Neuronal stem cell (in vitro differentiated cells): ENCODE measurements at regions not wholly inside any gene's neighbourhood (a gene's known extent, or its start where the extent isn't known, plus 50 kb on each side); places are given as distances from the start of the nearest gene placed in this dataset.

Experiments
- DNase-seq: peaks from one replicate; pipeline ENCODE4 v3.0.0-alpha.2; 2013; ENCODE audit warnings: low spot score
- H2AFZ ChIP-seq: one replicate; pipeline ENCODE4 v1.6.1; 2013; ENCODE audit warnings: mild to moderate bottlenecking, low read length, inconsistent platforms
- H2AK5ac ChIP-seq: 2 replicates; pipeline ENCODE4 v1.6.1; 2013; ENCODE audit warnings: low read depth, mild to moderate bottlenecking, inconsistent platforms, low read length, moderate library complexity, mixed read lengths
- H2BK120ac ChIP-seq: 2 replicates; pipeline ENCODE4 v1.6.1; 2013; ENCODE audit warnings: low read depth, mild to moderate bottlenecking, inconsistent platforms, low read length, moderate library complexity, mixed read lengths
- H2BK12ac ChIP-seq: one replicate; pipeline ENCODE4 v1.6.1; 2013; ENCODE audit warnings: low read length, inconsistent platforms
- H2BK15ac ChIP-seq: 2 replicates; pipeline ENCODE4 v1.6.1; 2013; ENCODE audit warnings: mild to moderate bottlenecking, low read length, inconsistent platforms, mixed read lengths
- H2BK5ac ChIP-seq: one replicate; pipeline ENCODE4 v1.6.1; 2013; ENCODE audit warnings: inconsistent platforms, mild to moderate bottlenecking, low read length, moderate library complexity
- H3K14ac ChIP-seq: one replicate; pipeline ENCODE4 v1.6.1; 2013; ENCODE audit warnings: low read length, inconsistent platforms
- H3K18ac ChIP-seq: 2 replicates; pipeline ENCODE4 v1.6.1; 2013; ENCODE audit warnings: low read length, inconsistent platforms
- H3K23ac ChIP-seq: 2 replicates; pipeline ENCODE4 v1.6.1; 2013; ENCODE audit warnings: low read depth, mild to moderate bottlenecking, mixed read lengths, low read length, inconsistent platforms; ENCODE audit not compliant: poor library complexity
- H3K27ac ChIP-seq: replicated peaks from 3 replicates; pipeline ENCODE4 v1.5.1; 2013; ENCODE audit warnings: low read length, inconsistent platforms
- H3K27me3 ChIP-seq, 3 experiments: 2 replicates each; pipeline ENCODE4 v1.6.1; 2013; ENCODE audit warnings: low read length in 3 of 3, mild to moderate bottlenecking in 2 of 3, inconsistent platforms in 1 of 3, low read depth in 1 of 3, mixed read lengths in 1 of 3, moderate library complexity in 1 of 3; ENCODE audit not compliant: control insufficient read depth in 3 of 3, insufficient read depth in 3 of 3
- H3K36me3 ChIP-seq, 2 donors: replicated peaks in 1 of 2; 2 replicates each; pipeline ENCODE4 v1.6.1; 2013; ENCODE audit warnings: low read length in 2 of 2; ENCODE audit not compliant: control insufficient read depth in 2 of 2, insufficient read depth in 2 of 2
- H3K4ac ChIP-seq: 2 replicates; pipeline ENCODE4 v1.6.1; 2013; ENCODE audit warnings: inconsistent platforms, mild to moderate bottlenecking, low read length, moderate library complexity
- H3K4me1 ChIP-seq, 2 donors: 1 replicate in 1 of 2; 2 replicates in 1 of 2; pipeline ENCODE4 v1.6.1; 2013; ENCODE audit warnings: low read length in 2 of 2, low read depth in 1 of 2; ENCODE audit not compliant: control insufficient read depth in 2 of 2, insufficient read depth in 1 of 2
- H3K4me2 ChIP-seq: one replicate; pipeline ENCODE4 v1.6.1; 2013; ENCODE audit warnings: mild to moderate bottlenecking, low read length, inconsistent platforms; ENCODE audit not compliant: insufficient read depth, poor library complexity, severe bottlenecking
- H3K4me3 ChIP-seq, 2 donors: 2 replicates each; pipeline ENCODE4 v1.5.1; 2013; ENCODE audit warnings: low read length in 2 of 2, mild to moderate bottlenecking in 2 of 2, inconsistent platforms in 1 of 2, moderate library complexity in 1 of 2
- H3K79me1 ChIP-seq: one replicate; pipeline ENCODE4 v1.6.1; 2013; ENCODE audit warnings: low read depth, mild to moderate bottlenecking, inconsistent platforms, low read length, moderate library complexity
- H3K9ac ChIP-seq: one replicate; pipeline ENCODE4 v1.6.1; 2013; ENCODE audit warnings: mild to moderate bottlenecking, low read depth, low read length, inconsistent platforms; ENCODE audit not compliant: poor library complexity
- H3K9me3 ChIP-seq, 2 donors: replicated peaks in 1 of 2; 2 replicates each; pipeline versions ENCODE3 to v1.6.1; 2013; ENCODE audit warnings: low read length in 2 of 2, mild to moderate bottlenecking in 2 of 2, inconsistent platforms in 1 of 2, low read depth in 1 of 2, mixed read lengths in 1 of 2, moderate library complexity in 1 of 2; ENCODE audit not compliant: control insufficient read depth in 2 of 2, insufficient read depth in 1 of 2
- H4K8ac ChIP-seq: one replicate; pipeline ENCODE4 v1.6.1; 2013; ENCODE audit warnings: low read depth, mild to moderate bottlenecking, inconsistent platforms, low read length, moderate library complexity
- H4K91ac ChIP-seq: one replicate; pipeline ENCODE4 v1.6.1; 2013; ENCODE audit warnings: low read length, low read depth, mild to moderate bottlenecking, inconsistent platforms; ENCODE audit not compliant: poor library complexity
- whole genome bisulfite sequencing, 2 donors: extraction: QIAGEN DNeasy Blood & Tissue Kit; methylation state at CpG; one replicate each; pipeline ENCODE4 v1.1.7; 2013; ENCODE audit warnings: missing lambda C conversion rate in 2 of 2, mixed read lengths in 1 of 2; ENCODE audit not compliant: insufficient read length in 2 of 2, insufficient replicate concordance in 1 of 2; ENCODE audit errors: extremely low coverage in 2 of 2; 5-methylcytosine and 5-hydroxymethylcytosine counted together

- no CpG with 5 or more reads among the region's 2 CpGs for WGBS, 2 donors
- DNase-seq = no peak
- Histone ChIP-seq H3K4me1 (peaks cover 0 to 5% of the 10 kb centered on the region in 2 donors), H3K27ac (no peak overlapping the region), H2BK120ac (no peak overlapping the region), H3K79me1 (no peaks in the 10 kb centered on the region), H3K14ac (no peak overlapping the region), H2AFZ (no peak overlapping the region), H3K27me3 (no peaks in the 10 kb centered on the region), H3K9me3 (no peaks in the 10 kb centered on the region), H4K8ac (no peak overlapping the region), H2BK5ac (no peak overlapping the region), H3K4ac (no peak overlapping the region), H3K9ac (no peak overlapping the region), H3K4me2 (no peak overlapping the region), H2AK5ac (no peak overlapping the region), H2BK12ac (no peak overlapping the region), H3K36me3 (no peaks in the 10 kb centered on the region), H3K18ac (no peak overlapping the region), H4K91ac (no peak overlapping the region), H3K23ac (no peak overlapping the region), H3K4me3 (no peak overlapping the region), H2BK15ac (no peak overlapping the region)
These were observed 163.4 kb downstream of the UBE2E3 start for GRCh38 chr2:181143790-181144300.

GRCh38 chr2:181145645-181146044 lies 165.2 kb downstream of the UBE2E3 start:
- H3K4me3 ChIP-seq = no peak overlapping the region
- no CpG with 5 or more reads among the region's 22 CpGs for WGBS, 2 donors

GRCh38 chr2:181146171-181146570 lies 165.8 kb downstream of the UBE2E3 start:
- Histone ChIP-seq H2BK12ac (no peak overlapping the region), H4K91ac (no peak overlapping the region), H3K4me3 (no peak overlapping the region), H3K4me2 (no peak overlapping the region), H3K14ac (no peak overlapping the region), H2BK15ac (no peak overlapping the region), H3K36me3 (no peaks in the 10 kb centered on the region), H4K8ac (no peak overlapping the region), H3K79me1 (no peaks in the 10 kb centered on the region), H3K23ac (no peak overlapping the region), H3K27ac (no peak overlapping the region), H2AFZ (no peak overlapping the region), H3K18ac (no peak overlapping the region), H3K4ac (no peak overlapping the region), H3K4me1 (peaks cover 0 to 5% of the 10 kb centered on the region in 2 donors), H2AK5ac (no peak overlapping the region), H2BK5ac (no peak overlapping the region), H3K9ac (no peak overlapping the region), H3K9me3 (no peaks in the 10 kb centered on the region), H2BK120ac (no peak overlapping the region), H3K27me3 (no peaks in the 10 kb centered on the region)
- no CpG with 5 or more reads among the region's 2 CpGs for WGBS, 2 donors
- DNase-seq = no peak

More at GRCh38 chr2:181145645-181146044, 165.2 kb downstream of the UBE2E3 start:
- no peak for DNase-seq
- Histone ChIP-seq H2BK5ac (no peak overlapping the region), H4K91ac (no peak overlapping the region), H3K4ac (no peak overlapping the region), H3K4me2 (no peak overlapping the region), H3K4me1 (peaks cover 0 to 5% of the 10 kb centered on the region in 2 donors), H3K23ac (no peak overlapping the region), H2BK120ac (no peak overlapping the region), H3K27me3 (no peaks in the 10 kb centered on the region), H2BK12ac (no peak overlapping the region), H3K14ac (no peak overlapping the region), H3K9ac (no peak overlapping the region), H2AK5ac (no peak overlapping the region), H3K18ac (no peak overlapping the region), H3K27ac (no peak overlapping the region), H4K8ac (no peak overlapping the region), H2BK15ac (no peak overlapping the region), H3K9me3 (no peaks in the 10 kb centered on the region), H3K79me1 (no peaks in the 10 kb centered on the region), H2AFZ (no peak overlapping the region), H3K36me3 (no peaks in the 10 kb centered on the region)

GRCh38 chr2:181149056-181149455 lies 168.7 kb downstream of the UBE2E3 start:
- DNase-seq = no peak
- no peak overlapping the region for H2BK120ac ChIP-seq
- no peak overlapping the region for H3K18ac ChIP-seq
- H3K79me1 ChIP-seq = no peaks in the 10 kb centered on the region
- no peak overlapping the region for H3K14ac ChIP-seq
- no peak overlapping the region for H4K8ac ChIP-seq
- H2BK12ac ChIP-seq = no peak overlapping the region
- H2BK5ac ChIP-seq = no peak overlapping the region
- no peaks in the 10 kb centered on the region for H3K9me3 ChIP-seq
- no peak overlapping the region for H3K4ac ChIP-seq
- no peak overlapping the region for H3K4me2 ChIP-seq
- H3K23ac ChIP-seq = no peak overlapping the region
- no peak overlapping the region for H3K9ac ChIP-seq
- H3K27ac ChIP-seq = no peak overlapping the region
- H4K91ac ChIP-seq = no peak overlapping the region
- H3K4me3 ChIP-seq = no peak overlapping the region
- peaks cover 0 to under 1% of the 10 kb centered on the region in 2 donors for H3K4me1 ChIP-seq
- no peak overlapping the region for H2BK15ac ChIP-seq
- no peaks in the 10 kb centered on the region for H3K27me3 ChIP-seq
- no peak overlapping the region for H2AK5ac ChIP-seq
- no peak overlapping the region for H2AFZ ChIP-seq
- H3K36me3 ChIP-seq = no peaks in the 10 kb centered on the region
- WGBS, 2 donors = no CpG with 5 or more reads among the region's 2 CpGs
